SK-N-SH treated with all-trans-retinoic acid at 6 μM for 48 hours (cell line): ENCODE measurements at regions not wholly inside any gene's neighbourhood (a gene's known extent, or its start where the extent isn't known, plus 50 kb on each side); places are given as distances from the start of the nearest gene placed in this dataset.
"Not testable (repeated sequence)": the region's sequence is repeated elsewhere in the genome, so short reads cannot be mapped to it uniquely, and the experiment has no call there.

Source experiments
- ATAC-seq: fragments of 200-7000 bp; cut with Tn5 transposase; 3 replicates; pipeline ENCODE4 v1.9.1; 2020; ENCODE audit warnings: mild to moderate bottlenecking, moderate library complexity
- ARNTL ChIP-seq: fragments of 450-650 bp; formaldehyde crosslinking; IDR thresholded peaks from 2 replicates; pipeline ENCODE4 v1.5.0; 2020; ENCODE audit warnings: low read depth, mild to moderate bottlenecking, moderate library complexity, borderline replicate concordance
- CSDC2 ChIP-seq: fragments of 250-450 bp; sonication (Bioruptor Pico); IDR thresholded peaks from 2 replicates; pipeline ENCODE4 v1.5.0; 2020; ENCODE audit warnings: mild to moderate bottlenecking, moderate library complexity
- ESRRG ChIP-seq: fragments of 250-450 bp; sonication (Bioruptor Pico); IDR thresholded peaks from 2 replicates; pipeline ENCODE4 v1.6.1; 2021; ENCODE audit warnings: mild to moderate bottlenecking
- GLIS3 ChIP-seq: fragments of 250-450 bp; sonication (Bioruptor Pico); IDR thresholded peaks from 2 replicates; pipeline ENCODE4 v1.5.0; 2020; ENCODE audit warnings: mild to moderate bottlenecking, moderate library complexity
- ISL1 ChIP-seq: fragments of 250-450 bp; sonication (Bioruptor Pico); IDR thresholded peaks from 2 replicates; pipeline ENCODE4 v2.1.2; 2022; ENCODE audit warnings: mild to moderate bottlenecking, moderate library complexity
- OSR1 ChIP-seq: fragments of 250-450 bp; sonication (Bioruptor Pico); IDR thresholded peaks from 2 replicates; pipeline ENCODE4 v1.8.0; 2022; ENCODE audit warnings: moderate library complexity, mild to moderate bottlenecking, inconsistent platforms
- PPARA ChIP-seq: fragments of 250-450 bp; sonication (Bioruptor Pico); IDR thresholded peaks from 2 replicates; pipeline ENCODE4 v1.5.0; 2020; ENCODE audit warnings: mild to moderate bottlenecking, borderline replicate concordance
- SNAI2 ChIP-seq: fragments of 250-450 bp; sonication (Bioruptor Pico); IDR thresholded peaks from 2 replicates; pipeline ENCODE4 v1.5.0; 2020; ENCODE audit warnings: mild to moderate bottlenecking, moderate library complexity
- TCF4 ChIP-seq: fragments of 250-450 bp; sonication (Bioruptor Pico); IDR thresholded peaks from 2 replicates; pipeline ENCODE4 v1.8.0; 2021; ENCODE audit warnings: mild to moderate bottlenecking, moderate library complexity, borderline replicate concordance
- TOX ChIP-seq: fragments of 250-450 bp; sonication (Bioruptor Pico); IDR thresholded peaks from 2 replicates; pipeline ENCODE4 v1.8.0; 2021; ENCODE audit warnings: mild to moderate bottlenecking, moderate library complexity, borderline replicate concordance
- ZC3H10 ChIP-seq: fragments of 250-450 bp; sonication (Bioruptor Pico); IDR thresholded peaks from 2 replicates; pipeline ENCODE4 v1.5.1; 2021; ENCODE audit warnings: mild to moderate bottlenecking, moderate library complexity
- ZFP3 ChIP-seq: fragments of 250-450 bp; sonication (Bioruptor Pico); IDR thresholded peaks from 2 replicates; pipeline ENCODE4 v1.5.0; 2020; ENCODE audit warnings: mild to moderate bottlenecking, moderate library complexity
- ZFP30 ChIP-seq: fragments of 450-650 bp; formaldehyde crosslinking; IDR thresholded peaks from 2 replicates; pipeline ENCODE4 v1.5.0; 2022; ENCODE audit warnings: mild to moderate bottlenecking, moderate library complexity
- ZNF565 ChIP-seq: fragments of 450-650 bp; formaldehyde crosslinking; conservative IDR thresholded peaks from 2 replicates; pipeline ENCODE4 v1.5.0; 2020; ENCODE audit warnings: low read depth, mild to moderate bottlenecking, moderate library complexity
- ZNF70 ChIP-seq: fragments of 450-650 bp; formaldehyde crosslinking; IDR thresholded peaks from 2 replicates; pipeline ENCODE4 v1.5.0; 2020; ENCODE audit warnings: mild to moderate bottlenecking, moderate library complexity
- ZNF8 ChIP-seq: fragments of 450-650 bp; formaldehyde crosslinking; IDR thresholded peaks from 2 replicates; pipeline ENCODE4 v1.5.0; 2020; ENCODE audit warnings: mild to moderate bottlenecking, moderate library complexity
- TF ChIP-seq, protein P1 (sequence below): fragments of 250-450 bp; sonication (Bioruptor Pico); IDR thresholded peaks from 2 replicates; pipeline ENCODE4 v1.5.1; 2020; ENCODE audit warnings: low read depth, mild to moderate bottlenecking, moderate library complexity
- TF ChIP-seq, protein P2 (sequence below): fragments of 250-450 bp; sonication (Bioruptor Pico); IDR thresholded peaks from 2 replicates; pipeline ENCODE4 v1.8.0; 2020; ENCODE audit warnings: mild to moderate bottlenecking, moderate library complexity, borderline replicate concordance
- TF ChIP-seq, protein P3 (sequence below): fragments of 250-450 bp; sonication (Bioruptor Pico); IDR thresholded peaks from 2 replicates; pipeline ENCODE4 v1.8.0; 2021; ENCODE audit warnings: low read depth, mild to moderate bottlenecking, moderate library complexity, borderline replicate concordance

DNA sequence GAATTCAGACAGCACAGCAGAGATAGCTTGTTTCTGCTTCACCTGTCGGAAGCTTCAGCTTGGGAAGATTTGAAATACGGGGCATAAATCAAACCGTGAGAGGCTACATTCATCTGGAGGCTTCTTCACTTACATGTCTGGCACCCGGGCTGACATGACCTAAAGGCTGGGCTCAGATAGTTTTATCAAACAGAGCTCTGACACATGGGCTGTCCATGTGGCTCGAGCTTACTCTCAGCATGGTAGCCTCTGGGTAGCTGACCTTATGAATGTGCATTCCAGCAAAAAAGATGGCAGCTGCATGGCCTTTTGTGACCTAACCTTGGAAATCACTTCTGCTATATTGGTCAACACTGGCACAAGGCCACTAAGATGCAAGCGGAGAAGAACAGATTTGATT, 414.5 kb downstream of the NDFIP2 start:
- TF ChIP-seq ZNF70 (CRISPR knock-in tag) (no peak), ZC3H10 (CRISPR knock-in tag) (no peak), TOX (CRISPR knock-in tag) (no peak), ZNF8 (CRISPR knock-in tag) (no peak), OSR1 (CRISPR knock-in tag) (no peak), ZFP3 (no peak), ZFP30 (CRISPR knock-in tag) (no peak), SNAI2 (no peak), TCF4 (no peak), CSDC2 (CRISPR knock-in tag) (no peak), ZNF565 (CRISPR knock-in tag) (no peak), ESRRG (CRISPR knock-in tag) (no peak), ISL1 (CRISPR knock-in tag) (no peak), PPARA (CRISPR knock-in tag) (no peak)
- TF ChIP-seq, protein P1, sequence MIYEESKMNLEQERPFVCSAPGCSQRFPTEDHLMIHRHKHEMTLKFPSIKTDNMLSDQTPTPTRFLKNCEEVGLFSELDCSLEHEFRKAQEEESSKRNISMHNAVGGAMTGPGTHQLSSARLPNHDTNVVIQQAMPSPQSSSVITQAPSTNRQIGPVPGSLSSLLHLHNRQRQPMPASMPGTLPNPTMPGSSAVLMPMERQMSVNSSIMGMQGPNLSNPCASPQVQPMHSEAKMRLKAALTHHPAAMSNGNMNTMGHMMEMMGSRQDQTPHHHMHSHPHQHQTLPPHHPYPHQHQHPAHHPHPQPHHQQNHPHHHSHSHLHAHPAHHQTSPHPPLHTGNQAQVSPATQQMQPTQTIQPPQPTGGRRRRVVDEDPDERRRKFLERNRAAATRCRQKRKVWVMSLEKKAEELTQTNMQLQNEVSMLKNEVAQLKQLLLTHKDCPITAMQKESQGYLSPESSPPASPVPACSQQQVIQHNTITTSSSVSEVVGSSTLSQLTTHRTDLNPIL: no peak
- TF ChIP-seq, protein P2, sequence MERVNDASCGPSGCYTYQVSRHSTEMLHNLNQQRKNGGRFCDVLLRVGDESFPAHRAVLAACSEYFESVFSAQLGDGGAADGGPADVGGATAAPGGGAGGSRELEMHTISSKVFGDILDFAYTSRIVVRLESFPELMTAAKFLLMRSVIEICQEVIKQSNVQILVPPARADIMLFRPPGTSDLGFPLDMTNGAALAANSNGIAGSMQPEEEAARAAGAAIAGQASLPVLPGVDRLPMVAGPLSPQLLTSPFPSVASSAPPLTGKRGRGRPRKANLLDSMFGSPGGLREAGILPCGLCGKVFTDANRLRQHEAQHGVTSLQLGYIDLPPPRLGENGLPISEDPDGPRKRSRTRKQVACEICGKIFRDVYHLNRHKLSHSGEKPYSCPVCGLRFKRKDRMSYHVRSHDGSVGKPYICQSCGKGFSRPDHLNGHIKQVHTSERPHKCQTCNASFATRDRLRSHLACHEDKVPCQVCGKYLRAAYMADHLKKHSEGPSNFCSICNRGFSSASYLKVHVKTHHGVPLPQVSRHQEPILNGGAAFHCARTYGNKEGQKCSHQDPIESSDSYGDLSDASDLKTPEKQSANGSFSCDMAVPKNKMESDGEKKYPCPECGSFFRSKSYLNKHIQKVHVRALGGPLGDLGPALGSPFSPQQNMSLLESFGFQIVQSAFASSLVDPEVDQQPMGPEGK: no peak
- TF ChIP-seq, protein P3, sequence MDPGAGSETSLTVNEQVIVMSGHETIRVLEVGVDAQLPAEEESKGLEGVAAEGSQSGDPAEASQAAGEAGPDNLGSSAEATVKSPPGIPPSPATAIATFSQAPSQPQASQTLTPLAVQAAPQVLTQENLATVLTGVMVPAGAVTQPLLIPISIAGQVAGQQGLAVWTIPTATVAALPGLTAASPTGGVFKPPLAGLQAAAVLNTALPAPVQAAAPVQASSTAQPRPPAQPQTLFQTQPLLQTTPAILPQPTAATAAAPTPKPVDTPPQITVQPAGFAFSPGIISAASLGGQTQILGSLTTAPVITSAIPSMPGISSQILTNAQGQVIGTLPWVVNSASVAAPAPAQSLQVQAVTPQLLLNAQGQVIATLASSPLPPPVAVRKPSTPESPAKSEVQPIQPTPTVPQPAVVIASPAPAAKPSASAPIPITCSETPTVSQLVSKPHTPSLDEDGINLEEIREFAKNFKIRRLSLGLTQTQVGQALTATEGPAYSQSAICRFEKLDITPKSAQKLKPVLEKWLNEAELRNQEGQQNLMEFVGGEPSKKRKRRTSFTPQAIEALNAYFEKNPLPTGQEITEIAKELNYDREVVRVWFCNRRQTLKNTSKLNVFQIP (CRISPR knock-in tag): no peak
- no peak for ATAC-seq

DNA sequence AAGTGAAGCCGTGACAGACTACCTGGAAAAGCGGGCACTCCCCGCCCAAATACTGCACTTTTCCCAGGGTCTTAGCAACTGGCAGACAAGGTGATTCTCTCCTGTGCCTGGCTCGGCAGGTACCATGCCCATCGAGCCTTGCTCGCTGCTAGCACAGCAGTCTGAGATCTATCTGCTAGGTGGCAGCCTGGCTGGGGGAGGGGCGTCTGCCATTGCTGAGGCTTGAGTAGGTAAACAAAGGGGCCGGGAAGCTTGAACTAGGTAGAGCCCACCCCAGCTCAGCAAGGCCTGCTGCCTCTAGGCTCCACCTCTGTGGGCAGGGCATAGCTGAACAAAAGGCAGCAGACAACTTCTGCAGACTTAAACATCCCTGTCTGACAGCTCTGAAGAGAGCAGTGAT, 406.3 kb downstream of the NDFIP2 start:
- not testable (repeated sequence) for ATAC-seq

DNA sequence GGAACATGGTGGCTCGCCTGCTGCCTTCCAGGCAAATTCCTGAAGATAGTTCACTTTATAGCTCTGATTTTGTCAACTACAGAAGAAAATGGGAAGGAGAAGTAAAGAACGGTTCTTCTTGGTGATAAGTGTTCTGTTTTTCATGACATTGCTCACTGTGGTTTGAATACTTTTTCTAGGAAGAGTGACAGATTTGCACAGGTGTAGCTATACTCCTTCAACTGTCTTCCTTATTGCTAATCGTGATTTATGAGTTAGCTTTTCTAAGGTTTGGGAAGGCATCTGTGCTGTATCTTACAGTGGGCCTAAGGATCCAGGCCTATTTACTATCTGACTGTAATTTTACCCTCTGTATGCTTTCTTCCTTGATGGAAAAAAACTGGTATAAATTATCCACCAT, 405.6 kb downstream of the NDFIP2 start:
- ATAC-seq: no peak
- TF ChIP-seq GLIS3 (CRISPR knock-in tag) (no peak), ZFP3 (no peak), CSDC2 (CRISPR knock-in tag) (no peak), ZC3H10 (CRISPR knock-in tag) (no peak), ESRRG (CRISPR knock-in tag) (no peak), SNAI2 (no peak), ZNF565 (CRISPR knock-in tag) (no peak), PPARA (CRISPR knock-in tag) (no peak), ZNF70 (CRISPR knock-in tag) (no peak), ZFP30 (CRISPR knock-in tag) (no peak), ZNF8 (CRISPR knock-in tag) (no peak), ARNTL (CRISPR knock-in tag) (no peak), TCF4 (no peak)
- TF ChIP-seq, protein P3 (CRISPR knock-in tag): no peak
- TF ChIP-seq, protein P1: no peak
- TF ChIP-seq, all 23 proteins: peak for 0

DNA sequence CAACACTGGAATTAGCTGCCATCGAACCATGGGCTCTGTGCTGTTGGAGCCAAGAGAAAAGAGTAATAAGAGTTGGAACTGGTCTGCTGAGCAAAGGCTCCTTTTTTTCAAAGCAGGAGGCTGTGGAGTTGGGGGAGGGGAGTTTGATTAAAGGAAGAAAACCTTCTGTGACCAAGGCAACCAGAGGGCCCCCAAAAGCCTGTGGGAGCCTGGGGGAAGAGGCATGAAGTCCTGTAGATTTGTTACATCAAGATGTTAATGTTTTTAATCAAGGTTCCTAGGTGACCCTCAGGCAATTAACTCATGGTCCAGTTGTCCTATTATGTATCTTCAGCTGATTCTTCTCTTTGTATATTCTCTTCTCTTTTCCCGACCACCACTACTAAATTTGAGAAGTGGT, 403.9 kb downstream of the NDFIP2 start:
- no peak for ATAC-seq
- TF ChIP-seq, protein P3 (CRISPR knock-in tag): no peak
- no peak for TF ChIP-seq ISL1 (CRISPR knock-in tag)
- TF ChIP-seq, protein P2: no peak
- no peak for TF ChIP-seq ESRRG (CRISPR knock-in tag)
- no peak for TF ChIP-seq TCF4
- TF ChIP-seq ZNF70 (CRISPR knock-in tag): no peak
- TF ChIP-seq TOX (CRISPR knock-in tag): no peak
- TF ChIP-seq ARNTL (CRISPR knock-in tag): no peak
- TF ChIP-seq, all 23 proteins: peak for 0
